Activated naive CD8-positive, alpha-beta T cell treated with anti-CD3 and anti-CD28 coated beads, Interleukin-2, amount 10 ng/mL, durations not matched to agents 7 days and 5 days (primary cell): ENCODE measurements at regions not wholly inside any gene's neighbourhood (a gene's known extent, or its start where the extent isn't known, plus 50 kb on each side); places are given as distances from the start of the nearest gene placed in this dataset.

ENCODE experiments used
- ATAC-seq: fragments of 150-1000 bp; cut with Tn5 transposase; one replicate; pipeline ENCODE4 v1.10.0; 2021; ENCODE audit warnings: low read depth, moderate library complexity
- POLR2A ChIA-PET: fragments of 350-600 bp; sonication (Branson Sonifier 250); formaldehyde crosslinking; loops from one replicate; lab custom pipeline; 2021; ENCODE audit warnings: antibody characterized with exemption; lab: Charles Lee
- DNase-seq: peaks from one replicate; pipeline ENCODE4 v3.0.0; 2021
- H3K27ac Mint-ChIP-seq: one replicate; pipeline ENCODE4 v1.8.0; 2022; ENCODE audit warnings: mild to moderate bottlenecking, mixed read lengths
- H3K27me3 Mint-ChIP-seq: one replicate; pipeline ENCODE4 v1.8.0; 2022; ENCODE audit warnings: mild to moderate bottlenecking, moderate library complexity, mixed read lengths
- H3K36me3 Mint-ChIP-seq: one replicate; pipeline ENCODE4 v1.8.0; 2021; ENCODE audit warnings: mild to moderate bottlenecking, mixed read lengths
- H3K4me1 Mint-ChIP-seq: one replicate; pipeline ENCODE4 v1.8.0; 2021; ENCODE audit warnings: mixed read lengths
- H3K4me3 Mint-ChIP-seq: one replicate; pipeline ENCODE4 v1.8.0; 2022; ENCODE audit warnings: mild to moderate bottlenecking, moderate library complexity, mixed read lengths
- H3K9me3 Mint-ChIP-seq: one replicate; pipeline ENCODE4 v1.8.0; 2021; ENCODE audit warnings: mixed read lengths

- no peak overlapping the region for H3K27ac Mint-ChIP-seq
- DNase-seq (no peak), ATAC-seq (no peak)
- no peaks in the 10 kb centered on the region for H3K9me3 Mint-ChIP-seq
- no peaks in the 10 kb centered on the region for H3K27me3 Mint-ChIP-seq
- H3K36me3 Mint-ChIP-seq, result peaks cover 5% of the 10 kb centered on the region
- POLR2A ChIA-PET, result no interaction called here
- H3K4me1 Mint-ChIP-seq, result peaks cover 53% of the 10 kb centered on the region
- no peak overlapping the region for H3K4me3 Mint-ChIP-seq
Observed at GRCh38 chr4:184317234-184317918, 99.7 kb upstream of the ENPP6 start.

GRCh38 chr4:184316821-184317220, 99.1 kb upstream of the ENPP6 start:
- ATAC-seq (no peak), DNase-seq (no peak)
- H3K4me1 Mint-ChIP-seq, result peaks cover 57% of the 10 kb centered on the region
- no peaks in the 10 kb centered on the region for H3K27me3 Mint-ChIP-seq
- POLR2A ChIA-PET, result no interaction called here
- no peak overlapping the region for H3K4me3 Mint-ChIP-seq
- H3K36me3 Mint-ChIP-seq, result peaks cover 4% of the 10 kb centered on the region
- H3K27ac Mint-ChIP-seq, result peak overlapping the region; percentile 23
- no peaks in the 10 kb centered on the region for H3K9me3 Mint-ChIP-seq

GRCh38 chr4:184315675-184316359, 98.1 kb upstream of the ENPP6 start:
- Mint-ChIP-seq H3K9me3 (no peaks in the 10 kb centered on the region), H3K4me1 (peaks cover 66% of the 10 kb centered on the region), H3K4me3 (no peak overlapping the region), H3K27ac (peak overlapping the region; percentile 86), H3K36me3 (peaks cover 5% of the 10 kb centered on the region), H3K27me3 (no peaks in the 10 kb centered on the region)
- ATAC-seq (no peak), DNase-seq (no peak)
- POLR2A ChIA-PET, result interaction anchor here (0.7 kb wide), 2 partner anchors 28 to 158 kb away, joined by 3 to 5 read pairs; partner anchors contain the start of gene IRF2

- POLR2A ChIA-PET, result interaction anchor here (0.6 to 3.3 kb wide), 6 partner anchors 30 to 224 kb away, joined by 3 to 15 read pairs (median 7); partner anchors contain the start of gene IRF2
- peaks cover 5% of the 10 kb centered on the region for H3K36me3 Mint-ChIP-seq
- H3K9me3 Mint-ChIP-seq, result no peaks in the 10 kb centered on the region
- ATAC-seq (peak; percentile 76), DNase-seq (peak; percentile 50)
- peaks cover 72% of the 10 kb centered on the region for H3K4me1 Mint-ChIP-seq
- H3K4me3 Mint-ChIP-seq, result peak overlapping the region; percentile 62
- peak overlapping the region; percentile 89 for H3K27ac Mint-ChIP-seq
- H3K27me3 Mint-ChIP-seq, result no peaks in the 10 kb centered on the region
Observed at GRCh38 chr4:184313702-184314659, 96.3 kb upstream of the ENPP6 start.

GRCh38 chr4:184313058-184313581, 95.4 kb upstream of the ENPP6 start:
- H3K4me3 Mint-ChIP-seq, result peak overlapping the region; percentile 62
- peaks cover 5% of the 10 kb centered on the region for H3K36me3 Mint-ChIP-seq
- H3K27ac Mint-ChIP-seq, result peak overlapping the region; percentile 89
- POLR2A ChIA-PET, result interaction anchor here (0.6 to 3.3 kb wide), 6 partner anchors 30 to 224 kb away, joined by 3 to 15 read pairs (median 7); partner anchors contain the start of gene IRF2
- no peaks in the 10 kb centered on the region for H3K27me3 Mint-ChIP-seq
- H3K4me1 Mint-ChIP-seq, result peaks cover 73% of the 10 kb centered on the region
- no peaks in the 10 kb centered on the region for H3K9me3 Mint-ChIP-seq
- ATAC-seq (peak; percentile 3), DNase-seq (no peak)

- no peak for ATAC-seq
- POLR2A ChIA-PET, result interaction anchor here (2.0 to 3.3 kb wide), 2 partner anchors 72 to 163 kb away, joined by 8 to 15 read pairs; partner anchors contain the start of gene IRF2
- Mint-ChIP-seq H3K4me3 (peak overlapping the region; percentile 2), H3K36me3 (peaks cover 5% of the 10 kb centered on the region), H3K9me3 (no peaks in the 10 kb centered on the region), H3K4me1 (peaks cover 71% of the 10 kb centered on the region), H3K27ac (peak overlapping the region; percentile 89), H3K27me3 (no peaks in the 10 kb centered on the region)
- no peak for DNase-seq
Observed at GRCh38 chr4:184312126-184312525, 94.5 kb upstream of the ENPP6 start.

- peak overlapping the region; percentile 31 for H3K4me3 Mint-ChIP-seq
- peaks cover 68% of the 10 kb centered on the region for H3K4me1 Mint-ChIP-seq
- DNase-seq, result no peak
- H3K9me3 Mint-ChIP-seq, result no peaks in the 10 kb centered on the region
- peak overlapping the region; percentile 84 for H3K27ac Mint-ChIP-seq
- peaks cover 4% of the 10 kb centered on the region for H3K36me3 Mint-ChIP-seq
- POLR2A ChIA-PET, result interaction anchor here (1.0 to 3.3 kb wide), 3 partner anchors 23 to 164 kb away, joined by 3 to 15 read pairs (median 4); partner anchors contain the start of gene IRF2
- no peaks in the 10 kb centered on the region for H3K27me3 Mint-ChIP-seq
- no peak for ATAC-seq
Observed at GRCh38 chr4:184310881-184311709, 93.4 kb upstream of the ENPP6 start.

- Mint-ChIP-seq H3K4me1 (peaks cover 63% of the 10 kb centered on the region), H3K4me3 (peak overlapping the region; percentile 31), H3K27me3 (no peaks in the 10 kb centered on the region), H3K27ac (peak overlapping the region; percentile 84), H3K36me3 (peaks cover 1% of the 10 kb centered on the region), H3K9me3 (no peaks in the 10 kb centered on the region)
- peak; percentile 55 for ATAC-seq
- POLR2A ChIA-PET, result interaction anchor here (1.4 to 3.3 kb wide), 2 partner anchors 42 to 165 kb away, joined by 4 to 15 read pairs; partner anchors contain the start of gene IRF2
- no peak for DNase-seq
Observed at GRCh38 chr4:184310171-184310567, 92.5 kb upstream of the ENPP6 start.

- POLR2A ChIA-PET, result interaction anchor here (0.7 to 1.4 kb wide), 3 partner anchors 41 to 165 kb away, joined by 3 to 4 read pairs (median 3); partner anchors contain the start of gene IRF2
- peaks cover 2% of the 10 kb centered on the region for H3K9me3 Mint-ChIP-seq
- H3K27ac Mint-ChIP-seq, result peak overlapping the region; percentile 84
- no peaks in the 10 kb centered on the region for H3K27me3 Mint-ChIP-seq
- DNase-seq (no peak), ATAC-seq (no peak)
- no peak overlapping the region for H3K4me3 Mint-ChIP-seq
- H3K4me1 Mint-ChIP-seq, result peaks cover 56% of the 10 kb centered on the region
- H3K36me3 Mint-ChIP-seq, result peaks cover 4% of the 10 kb centered on the region
Observed at GRCh38 chr4:184309241-184310170, 91.8 kb upstream of the ENPP6 start.

- H3K4me3 Mint-ChIP-seq, result no peak overlapping the region
- no peak for ATAC-seq
- no peak for DNase-seq
- peaks cover 7% of the 10 kb centered on the region for H3K9me3 Mint-ChIP-seq
- no peak overlapping the region for H3K27ac Mint-ChIP-seq
- peaks cover 11% of the 10 kb centered on the region for H3K36me3 Mint-ChIP-seq
- H3K27me3 Mint-ChIP-seq, result no peaks in the 10 kb centered on the region
- POLR2A ChIA-PET, result interaction anchor here (1.2 kb wide), 1 partner anchor 23 kb away, joined by 3 read pairs; no protein-coding TSS in a partner anchor
- H3K4me1 Mint-ChIP-seq, result peaks cover 31% of the 10 kb centered on the region
Observed at GRCh38 chr4:184306949-184307348, 89.3 kb upstream of the ENPP6 start.

GRCh38 chr4:184306470-184306869, 88.8 kb upstream of the ENPP6 start:
- H3K27ac Mint-ChIP-seq, result no peak overlapping the region

More at GRCh38 chr4:184306470-184306869, 88.8 kb upstream of the ENPP6 start:
- ATAC-seq, result no peak
- POLR2A ChIA-PET, result interaction anchor here (1.2 kb wide), 1 partner anchor 23 kb away, joined by 3 read pairs; no protein-coding TSS in a partner anchor
- DNase-seq, result no peak
- Mint-ChIP-seq H3K4me3 (no peak overlapping the region), H3K27me3 (no peaks in the 10 kb centered on the region), H3K9me3 (peaks cover 7% of the 10 kb centered on the region), H3K36me3 (peaks cover 11% of the 10 kb centered on the region), H3K4me1 (peaks cover 26% of the 10 kb centered on the region)
